HTR-8/SVneo (cell line): ENCODE measurements at regions not wholly inside any gene's neighbourhood (a gene's known extent, or its start where the extent isn't known, plus 50 kb on each side); places are given as distances from the start of the nearest gene placed in this dataset.

Source experiments
- DNase-seq: peaks from one replicate; pipeline ENCODE4 v3.0.0; 2011; ENCODE audit warnings: low spot score, mixed read lengths; ENCODE audit not compliant: insufficient read length
- FAIRE-seq: peaks from 2 replicates; lab custom pipeline; 2011; peaks lifted over from hg19 to GRCh38; lab: Jason Lieb, UNC

- no peak for DNase-seq
- FAIRE-seq = no peak
Observed at GRCh38 chr9:89719202-89719601, 114.4 kb downstream of the GADD45G start.

GRCh38 chr9:89720696-89721175, 115.9 kb downstream of the GADD45G start:
- DNase-seq (no peak), FAIRE-seq (no peak)

GRCh38 chr9:89721176-89721700, 116.4 kb downstream of the GADD45G start:
- DNase-seq = no peak
- FAIRE-seq = no peak

GRCh38 chr9:89721971-89722530, 117.2 kb downstream of the GADD45G start:
- no peak for DNase-seq
- no peak for FAIRE-seq

- no peak for FAIRE-seq
- DNase-seq = no peak
Observed at GRCh38 chr9:89722712-89723111, 117.9 kb downstream of the GADD45G start.

GRCh38 chr9:89723469-89724100, 118.8 kb downstream of the GADD45G start:
- DNase-seq (no peak), FAIRE-seq (no peak)

GRCh38 chr9:89724659-89725058, 119.8 kb downstream of the GADD45G start:
- DNase-seq (no peak), FAIRE-seq (no peak)

GRCh38 chr9:89725271-89725670, 120.5 kb downstream of the GADD45G start:
- DNase-seq (no peak), FAIRE-seq (no peak)

GRCh38 chr9:89729954-89730530, 125.2 kb downstream of the GADD45G start:
- DNase-seq = no peak
- FAIRE-seq = no peak

- no peak for FAIRE-seq
Observed at GRCh38 chr9:89730715-89731114, 125.9 kb downstream of the GADD45G start.

GRCh38 chr9:89731262-89732182, 126.7 kb downstream of the GADD45G start:
- DNase-seq = no peak
- FAIRE-seq = no peak

More at GRCh38 chr9:89730715-89731114, 125.9 kb downstream of the GADD45G start:
- no peak for DNase-seq

GRCh38 chr9:89732295-89732938, 127.6 kb downstream of the GADD45G start:
- no peak for FAIRE-seq
- no peak for DNase-seq

GRCh38 chr9:89732939-89733324, 128.1 kb downstream of the GADD45G start:
- FAIRE-seq (no peak), DNase-seq (no peak)

- FAIRE-seq (no peak), DNase-seq (no peak)
Observed at GRCh38 chr9:89734600-89735041, 129.8 kb downstream of the GADD45G start.

- no peak for FAIRE-seq
- DNase-seq = no peak
Observed at GRCh38 chr9:89738137-89738932, 133.5 kb downstream of the GADD45G start.

GRCh38 chr9:89739511-89739910, 134.7 kb downstream of the GADD45G start:
- DNase-seq = no peak
- no peak for FAIRE-seq

- DNase-seq = no peak
- FAIRE-seq = no peak
Observed at GRCh38 chr9:89739916-89740315, 135.1 kb downstream of the GADD45G start.

GRCh38 chr9:89740722-89741121, 135.9 kb downstream of the GADD45G start:
- DNase-seq = no peak
- no peak for FAIRE-seq

- FAIRE-seq (no peak), DNase-seq (no peak)
Observed at GRCh38 chr9:89742660-89743059, 137.8 kb downstream of the GADD45G start.
